GM12878 (cell line): ENCODE measurements at regions not wholly inside any gene's neighbourhood (a gene's known extent, or its start where the extent isn't known, plus 50 kb on each side); places are given as distances from the start of the nearest gene placed in this dataset.

ENCODE experiments used
- ATAC-seq: fragments of 200-7000 bp; cut with Tn5 transposase; 3 replicates; pipeline ENCODE4 v1.9.1; 2020; ENCODE audit warnings: mild to moderate bottlenecking, moderate library complexity
- BruUV-seq: library from RNA; stranded (reverse); fragments of 400-500 nt; replicated peaks from 2 replicates; lab custom pipeline; 2021; lab: Mats Ljungman, UMichigan
- CTCF ChIA-PET: fragments of 300-600 bp; sonication (Branson Sonifier 250); formaldehyde crosslinking; extraction: SDS; loops from one replicate; lab custom pipeline; 2021; ENCODE audit warnings: inconsistent platforms; lab: Yijun Ruan, JAX
- POLR2A ChIA-PET: fragments of 350-600 bp; formaldehyde crosslinking; extraction: SDS; loops from one replicate; lab custom pipeline; 2021; ENCODE audit warnings: inconsistent platforms; lab: Charles Lee
- RAD21 ChIA-PET: fragments of 300-600 bp; sonication (Branson Sonifier 250); formaldehyde crosslinking; loops from one replicate; lab custom pipeline; 2023; ENCODE audit warnings: antibody characterized with exemption; ENCODE audit not compliant: unreplicated experiment; lab: Charles Lee
- SMC1A ChIA-PET: fragments of 300-600 bp; sonication (Branson Sonifier 250); formaldehyde crosslinking; loops from one replicate; lab custom pipeline; 2023; ENCODE audit not compliant: unreplicated experiment, uncharacterized antibody; lab: Charles Lee
- DNase-seq: peaks from one replicate; pipeline ENCODE4 v3.0.0-alpha.2; 2011; ENCODE audit warnings: low read depth, low spot score
- FAIRE-seq: peaks from 3 replicates; lab custom pipeline; 2011; peaks lifted over from hg19 to GRCh38; lab: Jason Lieb, UNC
- H2AFZ ChIP-seq: 2 replicates; pipeline ENCODE4 v1.6.0; 2011; ENCODE audit warnings: low read depth, low read length, control low read depth; ENCODE audit not compliant: control insufficient read depth
- H3K27ac ChIP-seq: 2 replicates; pipeline ENCODE4 v1.5.1; 2011; ENCODE audit warnings: control low read depth; ENCODE audit not compliant: control insufficient read depth, insufficient read depth
- H3K27me3 ChIP-seq, 2 experiments: replicated peaks in 1 of 2; 2 replicates each; pipeline versions ENCODE4 v1.6.0 to v1.6.1; 2011; ENCODE audit warnings: low read length in 1 of 2; ENCODE audit not compliant: control insufficient read depth in 2 of 2, insufficient read depth in 2 of 2
- H3K36me3 ChIP-seq, 2 experiments: 2 replicates each; pipeline ENCODE4 v1.5.1; 2011; ENCODE audit warnings: low read length in 1 of 2; ENCODE audit not compliant: control insufficient read depth in 2 of 2, insufficient read depth in 2 of 2
- H3K4me1 ChIP-seq: 2 replicates; pipeline ENCODE4 v1.6.1; 2011; ENCODE audit warnings: mild to moderate bottlenecking, low read length, moderate library complexity, mixed read lengths; ENCODE audit not compliant: control insufficient read depth, insufficient read depth
- H3K4me2 ChIP-seq: 2 replicates; pipeline ENCODE4 v1.6.0; 2011; ENCODE audit warnings: control low read depth; ENCODE audit not compliant: control insufficient read depth, insufficient read depth
- H3K4me3 ChIP-seq: fragments of 200-600 bp; sonication (generic); 2 replicates; pipeline ENCODE4 v1.5.1; 2016
- H3K79me2 ChIP-seq: 2 replicates; pipeline ENCODE4 v1.6.0; 2011; ENCODE audit warnings: low read length; ENCODE audit not compliant: control insufficient read depth, insufficient read depth
- H3K9ac ChIP-seq: 2 replicates; pipeline ENCODE4 v1.8.0; 2011; ENCODE audit warnings: low read length, control low read depth, mixed read lengths; ENCODE audit not compliant: control insufficient read depth, insufficient read depth
- H3K9me3 ChIP-seq: replicated peaks from 3 replicates; pipeline ENCODE4 v1.5.1; 2011; ENCODE audit warnings: mild to moderate bottlenecking, low read length; ENCODE audit not compliant: control insufficient read depth, insufficient read depth
- H4K20me1 ChIP-seq: 2 replicates; pipeline ENCODE4 v1.6.0; 2011; ENCODE audit not compliant: control insufficient read depth, insufficient read depth
- HDAC6 ChIP-seq: fragments of 200-600 bp; sonication (generic); IDR thresholded peaks from one replicate; pipeline ENCODE4 v1.8.0; 2017; ENCODE audit warnings: antibody characterized with exemption; ENCODE audit not compliant: unreplicated experiment
- HDGF ChIP-seq: fragments of 450-650 bp; IDR thresholded peaks from 2 replicates; pipeline ENCODE4 v1.6.1; 2016; ENCODE audit warnings: antibody characterized with exemption
- IKZF2 ChIP-seq, 2 experiments: fragments of 450-650 bp; IDR thresholded peaks; 2 replicates each; pipeline ENCODE4 v1.6.1; 2017; ENCODE audit warnings: mild to moderate bottlenecking in 2 of 2, moderate library complexity in 2 of 2
- PAX5 ChIP-seq: IDR thresholded peaks from 2 replicates; pipeline ENCODE4 v1.6.1; 2011; ENCODE audit warnings: low read depth, low read length, borderline replicate concordance
- RB1 ChIP-seq: fragments of 450-650 bp; formaldehyde crosslinking; IDR thresholded peaks from 2 replicates; pipeline ENCODE4 v1.6.1; 2017; ENCODE audit warnings: mild to moderate bottlenecking, borderline replicate concordance
- SMAD1 ChIP-seq: fragments of 450-650 bp; IDR thresholded peaks from 2 replicates; pipeline ENCODE4 v1.6.1; 2018; ENCODE audit warnings: mild to moderate bottlenecking, low read depth; ENCODE audit not compliant: partially characterized antibody
- WRNIP1 ChIP-seq: IDR thresholded peaks from 2 replicates; pipeline ENCODE4 v1.6.1; 2011; ENCODE audit warnings: low read depth, low read length, improper control_type of control experiment, borderline replicate concordance
- ZBED1 ChIP-seq: IDR thresholded peaks from 2 replicates; pipeline ENCODE4 v1.6.1; 2016; ENCODE audit warnings: borderline replicate concordance
- ZNF207 ChIP-seq: fragments of 450-650 bp; IDR thresholded peaks from 2 replicates; pipeline ENCODE4 v1.6.1; 2014; ENCODE audit warnings: antibody characterized with exemption, mild to moderate bottlenecking, borderline replicate concordance
- ZNF687 ChIP-seq: fragments of 450-650 bp; IDR thresholded peaks from 2 replicates; pipeline ENCODE4 v1.6.1; 2017; ENCODE audit warnings: mild to moderate bottlenecking, moderate library complexity
- WGBS: methylation state at CpG from one replicate; pipeline ENCODE4 v1.1.6; 2016; ENCODE audit warnings: low lambda C conversion rate; ENCODE audit not compliant: insufficient replicate concordance, insufficient coverage; ENCODE audit errors: missing lambda C conversion rate; 5-methylcytosine and 5-hydroxymethylcytosine counted together
- in situ Hi-C: fragments of 300-500 bp; cut with MboI; formaldehyde crosslinking; loops from 9 replicates; pipeline ENCODE4 v1.14.3; 2018; ENCODE audit warnings: mixed read lengths
- intact Hi-C: fragments of 100-400 bp; cut with micrococcal nuclease; formaldehyde crosslinking; loops from one replicate; pipeline ENCODE4 v1.14.2; 2022; ENCODE audit not compliant: unreplicated experiment
- TF ChIP-seq, protein P1 (sequence below): fragments of 450-650 bp; formaldehyde crosslinking; IDR thresholded peaks from 2 replicates; pipeline ENCODE4 v1.5.0; 2022; ENCODE audit warnings: mild to moderate bottlenecking, missing genetic modification characterization
- TF ChIP-seq, protein P2 (sequence below): fragments of 450-650 bp; IDR thresholded peaks from 2 replicates; pipeline ENCODE4 v1.6.1; 2017; ENCODE audit warnings: antibody characterized with exemption, mild to moderate bottlenecking, moderate library complexity

GRCh38 chr5:91217859-91218258 is 165.3 kb downstream of the ARRDC3 start:
- no peaks in the 10 kb centered on the region for H3K36me3 ChIP-seq
- no peaks in the 10 kb centered on the region; a peak in 1 of 4 replicates for H3K27me3 ChIP-seq
- ChIA-PET RAD21 (interaction anchor here (3.5 kb wide), 1 partner anchor 168 kb away, joined by 53 read pairs; no protein-coding TSS in a partner anchor), SMC1A (interaction anchor here (1.1 to 5.8 kb wide), 5 partner anchors 58 to 276 kb away, joined by 3 to 132 read pairs (median 6); partner anchors contain the start of gene ARRDC3), CTCF (interaction anchor here (1.0 to 7.2 kb wide), 6 partner anchors 7 to 202 kb away, joined by 3 to 166 read pairs (median 8); partner anchors contain the start of gene ARRDC3), POLR2A (no interaction called here)
- H3K9me3 ChIP-seq, result no peaks in the 10 kb centered on the region; the same call in 2 of the 3 replicates
- WGBS, result 79% methylated on average over 1 of the region's 1 CpG
- TF ChIP-seq ZNF207, result no peak
- TF ChIP-seq RB1, result no peak
- TF ChIP-seq IKZF2 (IDR thresholded peaks at IDR 0.05), result no peak
- TF ChIP-seq, protein P1, sequence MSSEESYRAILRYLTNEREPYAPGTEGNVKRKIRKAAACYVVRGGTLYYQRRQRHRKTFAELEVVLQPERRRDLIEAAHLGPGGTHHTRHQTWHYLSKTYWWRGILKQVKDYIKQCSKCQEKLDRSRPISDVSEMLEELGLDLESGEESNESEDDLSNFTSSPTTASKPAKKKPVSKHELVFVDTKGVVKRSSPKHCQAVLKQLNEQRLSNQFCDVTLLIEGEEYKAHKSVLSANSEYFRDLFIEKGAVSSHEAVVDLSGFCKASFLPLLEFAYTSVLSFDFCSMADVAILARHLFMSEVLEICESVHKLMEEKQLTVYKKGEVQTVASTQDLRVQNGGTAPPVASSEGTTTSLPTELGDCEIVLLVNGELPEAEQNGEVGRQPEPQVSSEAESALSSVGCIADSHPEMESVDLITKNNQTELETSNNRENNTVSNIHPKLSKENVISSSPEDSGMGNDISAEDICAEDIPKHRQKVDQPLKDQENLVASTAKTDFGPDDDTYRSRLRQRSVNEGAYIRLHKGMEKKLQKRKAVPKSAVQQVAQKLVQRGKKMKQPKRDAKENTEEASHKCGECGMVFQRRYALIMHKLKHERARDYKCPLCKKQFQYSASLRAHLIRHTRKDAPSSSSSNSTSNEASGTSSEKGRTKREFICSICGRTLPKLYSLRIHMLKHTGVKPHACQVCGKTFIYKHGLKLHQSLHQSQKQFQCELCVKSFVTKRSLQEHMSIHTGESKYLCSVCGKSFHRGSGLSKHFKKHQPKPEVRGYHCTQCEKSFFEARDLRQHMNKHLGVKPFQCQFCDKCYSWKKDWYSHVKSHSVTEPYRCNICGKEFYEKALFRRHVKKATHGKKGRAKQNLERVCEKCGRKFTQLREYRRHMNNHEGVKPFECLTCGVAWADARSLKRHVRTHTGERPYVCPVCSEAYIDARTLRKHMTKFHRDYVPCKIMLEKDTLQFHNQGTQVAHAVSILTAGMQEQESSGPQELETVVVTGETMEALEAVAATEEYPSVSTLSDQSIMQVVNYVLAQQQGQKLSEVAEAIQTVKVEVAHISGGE (CRISPR knock-in tag), result no peak
- TF ChIP-seq, protein P2, sequence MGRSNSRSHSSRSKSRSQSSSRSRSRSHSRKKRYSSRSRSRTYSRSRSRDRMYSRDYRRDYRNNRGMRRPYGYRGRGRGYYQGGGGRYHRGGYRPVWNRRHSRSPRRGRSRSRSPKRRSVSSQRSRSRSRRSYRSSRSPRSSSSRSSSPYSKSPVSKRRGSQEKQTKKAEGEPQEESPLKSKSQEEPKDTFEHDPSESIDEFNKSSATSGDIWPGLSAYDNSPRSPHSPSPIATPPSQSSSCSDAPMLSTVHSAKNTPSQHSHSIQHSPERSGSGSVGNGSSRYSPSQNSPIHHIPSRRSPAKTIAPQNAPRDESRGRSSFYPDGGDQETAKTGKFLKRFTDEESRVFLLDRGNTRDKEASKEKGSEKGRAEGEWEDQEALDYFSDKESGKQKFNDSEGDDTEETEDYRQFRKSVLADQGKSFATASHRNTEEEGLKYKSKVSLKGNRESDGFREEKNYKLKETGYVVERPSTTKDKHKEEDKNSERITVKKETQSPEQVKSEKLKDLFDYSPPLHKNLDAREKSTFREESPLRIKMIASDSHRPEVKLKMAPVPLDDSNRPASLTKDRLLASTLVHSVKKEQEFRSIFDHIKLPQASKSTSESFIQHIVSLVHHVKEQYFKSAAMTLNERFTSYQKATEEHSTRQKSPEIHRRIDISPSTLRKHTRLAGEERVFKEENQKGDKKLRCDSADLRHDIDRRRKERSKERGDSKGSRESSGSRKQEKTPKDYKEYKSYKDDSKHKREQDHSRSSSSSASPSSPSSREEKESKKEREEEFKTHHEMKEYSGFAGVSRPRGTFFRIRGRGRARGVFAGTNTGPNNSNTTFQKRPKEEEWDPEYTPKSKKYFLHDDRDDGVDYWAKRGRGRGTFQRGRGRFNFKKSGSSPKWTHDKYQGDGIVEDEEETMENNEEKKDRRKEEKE, result no peak
- TF ChIP-seq PAX5, result no peak
- TF ChIP-seq ZBED1, result no peak
- TF ChIP-seq SMAD1, result no peak
- TF ChIP-seq HDGF, result no peak
- TF ChIP-seq HDAC6, result no peak
- TF ChIP-seq WRNIP1, result no peak
- TF ChIP-seq ZNF687, result no peak
- no peak overlapping the region for H3K27ac ChIP-seq
- no peak overlapping the region for H3K4me3 ChIP-seq
- H4K20me1 ChIP-seq, result no peaks in the 10 kb centered on the region
- FAIRE-seq (no peak), DNase-seq (no peak), ATAC-seq (no peak)
- no peak overlapping the region for H2AFZ ChIP-seq
- H3K9ac ChIP-seq, result no peak overlapping the region
- intact Hi-C loops (loop anchor here (2.0 to 10.0 kb wide), 2 partner anchors 115 to 283 kb away; no protein-coding TSS in a partner anchor), in situ Hi-C loops (no loop called here)
- no peaks in the 10 kb centered on the region for H3K4me1 ChIP-seq
- BruUV-seq, result no TSS peak
- H3K4me2 ChIP-seq, result no peak overlapping the region
- no peaks in the 10 kb centered on the region for H3K79me2 ChIP-seq
